ENCODE measurements at regions not wholly inside any gene's neighbourhood (a gene's known extent, or its start where the extent isn't known, plus 50 kb on each side); places are given as distances from the start of the nearest gene placed in this dataset.

DNA sequence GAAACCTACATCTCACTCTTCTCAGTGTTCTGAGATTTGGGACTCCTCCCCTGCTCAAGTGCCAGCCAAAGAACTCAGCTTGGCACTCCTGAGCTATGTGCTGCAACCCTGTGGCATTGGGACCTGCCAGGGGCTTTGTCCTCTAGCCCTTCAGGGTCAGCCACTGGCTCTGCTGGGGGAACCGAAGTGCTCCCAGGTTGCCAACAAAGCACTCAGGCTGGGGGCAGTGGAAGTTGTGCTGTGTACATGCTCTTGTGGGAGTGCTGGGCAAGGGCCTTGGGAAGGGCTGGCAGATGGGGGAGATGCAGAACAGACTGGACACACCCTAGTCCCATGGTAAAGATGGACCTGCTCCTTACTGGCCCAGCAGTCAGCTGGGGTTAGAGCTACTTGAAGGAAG, 498.6 kb downstream of the CAAP1 start:
- Mint-ChIP-seq H3K9me3 (peaks cover 5 to 25% (median 20%) of the 10 kb centered on the region in 3 donors), H3K27me3 (no peaks in the 10 kb centered on the region), H3K4me3 (no peak overlapping the region), H3K36me3 (no peaks in the 10 kb centered on the region), H3K27ac (no peak overlapping the region), H3K4me1 (no peaks in the 10 kb centered on the region)
- ChIA-PET POLR2A (no interaction called here), CTCF (no interaction called here)
- DNase-seq (no peak), ATAC-seq (replicated peaks in 1 of 4) (no peak)
- Histone ChIP-seq H3K27ac (ENCODE audit: low read length) (no peak overlapping the region), H3K9me3 (no peaks in the 10 kb centered on the region), H3K4me3 (ENCODE audit: control insufficient read depth in 1 of 2, extremely low read depth in 1 of 2, low read length in 1 of 2) (no peak overlapping the region), H3K27me3 (replicated peaks in 1 of 2; ENCODE audit: control insufficient read depth in 2 of 2, extremely low read depth in 1 of 2, insufficient read depth in 2 of 2, low read length in 1 of 2) (no peaks in the 10 kb centered on the region), H3K4me1 (ENCODE audit: control insufficient read depth in 1 of 2, extremely low read depth in 1 of 2, insufficient read depth in 2 of 2, low read length in 2 of 2) (no peaks in the 10 kb centered on the region), H3K36me3 (ENCODE audit: control insufficient read depth in 2 of 2, extremely low read depth in 1 of 2, insufficient read depth in 1 of 2, low read length in 1 of 2) (no peaks in the 10 kb centered on the region)
- WGBS (ENCODE audit: insufficient coverage): 90% methylated on average over 1 of the region's 1 CpG

GRCh38 chr9:26392639-26393038, 500.0 kb downstream of the CAAP1 start:
- no peak for ATAC-seq (replicated peaks in 1 of 4)
- POLR2A ChIA-PET: no interaction called here

DNA sequence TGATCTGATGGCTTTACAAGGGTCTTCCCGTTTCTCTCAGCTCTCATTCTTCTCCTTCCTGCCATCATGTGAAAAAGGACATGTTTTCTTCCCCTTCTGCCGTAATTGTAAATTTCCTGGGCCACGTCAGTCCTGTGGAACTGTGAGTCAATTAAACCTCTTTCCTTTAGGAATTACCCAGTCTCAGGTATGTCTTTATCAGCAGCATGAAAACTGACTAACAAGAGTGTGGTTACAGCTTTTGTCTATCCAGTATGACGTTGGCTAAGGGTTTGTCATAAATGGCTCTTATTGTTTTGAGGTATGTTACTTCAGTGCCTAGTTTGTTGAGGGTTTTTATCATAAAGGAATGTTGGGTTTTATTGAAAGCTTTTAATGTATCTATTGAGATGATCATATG, 501.6 kb downstream of the CAAP1 start:
- no peak overlapping the region for H3K27ac ChIP-seq (ENCODE audit: low read length)
- H3K9me3 ChIP-seq: no peaks in the 10 kb centered on the region
- Mint-ChIP-seq H3K4me3 (no peak overlapping the region), H3K27me3 (no peaks in the 10 kb centered on the region), H3K9me3 (peaks cover 7 to 27% (median 18%) of the 10 kb centered on the region in 3 donors), H3K36me3 (no peaks in the 10 kb centered on the region), H3K27ac (no peak overlapping the region), H3K4me1 (no peaks in the 10 kb centered on the region)
- ATAC-seq (replicated peaks in 1 of 4) (no peak), DNase-seq (no peak)
- no peaks in the 10 kb centered on the region for H3K36me3 ChIP-seq (ENCODE audit: control insufficient read depth in 2 of 2, extremely low read depth in 1 of 2, insufficient read depth in 1 of 2, low read length in 1 of 2)
- POLR2A ChIA-PET: no interaction called here
- no peak overlapping the region for H3K4me3 ChIP-seq (ENCODE audit: control insufficient read depth in 1 of 2, extremely low read depth in 1 of 2, low read length in 1 of 2)
- 65% methylated on average over 2 of the region's 4 CpGs for WGBS (ENCODE audit: insufficient coverage)
- H3K4me1 ChIP-seq (ENCODE audit: control insufficient read depth in 1 of 2, extremely low read depth in 1 of 2, insufficient read depth in 2 of 2, low read length in 2 of 2): no peaks in the 10 kb centered on the region
- CTCF ChIA-PET: no interaction called here
- H3K27me3 ChIP-seq (replicated peaks in 1 of 2; ENCODE audit: control insufficient read depth in 2 of 2, extremely low read depth in 1 of 2, insufficient read depth in 2 of 2, low read length in 1 of 2): no peaks in the 10 kb centered on the region

More at GRCh38 chr9:26392639-26393038, 500.0 kb downstream of the CAAP1 start:
- Histone ChIP-seq H3K27me3 (replicated peaks in 1 of 2; ENCODE audit: control insufficient read depth in 2 of 2, extremely low read depth in 1 of 2, insufficient read depth in 2 of 2, low read length in 1 of 2) (no peaks in the 10 kb centered on the region), H3K9me3 (no peaks in the 10 kb centered on the region), H3K4me3 (ENCODE audit: control insufficient read depth in 1 of 2, extremely low read depth in 1 of 2, low read length in 1 of 2) (no peak overlapping the region), H3K36me3 (ENCODE audit: control insufficient read depth in 2 of 2, extremely low read depth in 1 of 2, insufficient read depth in 1 of 2, low read length in 1 of 2) (no peaks in the 10 kb centered on the region), H3K27ac (ENCODE audit: low read length) (no peak overlapping the region), H3K4me1 (ENCODE audit: control insufficient read depth in 1 of 2, extremely low read depth in 1 of 2, insufficient read depth in 2 of 2, low read length in 2 of 2) (no peaks in the 10 kb centered on the region)
- no peak overlapping the region for H3K27ac Mint-ChIP-seq
- CTCF ChIA-PET: no interaction called here
- no peaks in the 10 kb centered on the region for H3K4me1 Mint-ChIP-seq
- peaks cover 0 to 22% (median 18%) of the 10 kb centered on the region in 3 donors for H3K9me3 Mint-ChIP-seq
- no peaks in the 10 kb centered on the region for H3K27me3 Mint-ChIP-seq
- H3K4me3 Mint-ChIP-seq: no peak overlapping the region
- DNase-seq: no peak
- no peaks in the 10 kb centered on the region for H3K36me3 Mint-ChIP-seq

- ChIA-PET POLR2A (no interaction called here), CTCF (no interaction called here)
- Histone ChIP-seq H3K4me3 (ENCODE audit: control insufficient read depth in 1 of 2, extremely low read depth in 1 of 2, low read length in 1 of 2) (no peak overlapping the region), H3K9me3 (no peaks in the 10 kb centered on the region), H3K27me3 (replicated peaks in 1 of 2; ENCODE audit: control insufficient read depth in 2 of 2, extremely low read depth in 1 of 2, insufficient read depth in 2 of 2, low read length in 1 of 2) (no peaks in the 10 kb centered on the region), H3K27ac (ENCODE audit: low read length) (no peak overlapping the region), H3K36me3 (ENCODE audit: control insufficient read depth in 2 of 2, extremely low read depth in 1 of 2, insufficient read depth in 1 of 2, low read length in 1 of 2) (no peaks in the 10 kb centered on the region), H3K4me1 (ENCODE audit: control insufficient read depth in 1 of 2, extremely low read depth in 1 of 2, insufficient read depth in 2 of 2, low read length in 2 of 2) (no peaks in the 10 kb centered on the region)
- H3K27me3 Mint-ChIP-seq: no peaks in the 10 kb centered on the region
- H3K9me3 Mint-ChIP-seq: peaks cover 12 to 17% (median 15%) of the 10 kb centered on the region in 3 donors
- no peak for ATAC-seq (replicated peaks in 1 of 4)
- no peaks in the 10 kb centered on the region for H3K36me3 Mint-ChIP-seq
- H3K4me3 Mint-ChIP-seq: no peak overlapping the region
- DNase-seq: no peak
- no peak overlapping the region for H3K27ac Mint-ChIP-seq
- no CpG with 5 or more reads among the region's 2 CpGs for WGBS (ENCODE audit: insufficient coverage)
- no peaks in the 10 kb centered on the region for H3K4me1 Mint-ChIP-seq
These were observed 517.2 kb downstream of the CAAP1 start for GRCh38 chr9:26375448-26375847.

DNA sequence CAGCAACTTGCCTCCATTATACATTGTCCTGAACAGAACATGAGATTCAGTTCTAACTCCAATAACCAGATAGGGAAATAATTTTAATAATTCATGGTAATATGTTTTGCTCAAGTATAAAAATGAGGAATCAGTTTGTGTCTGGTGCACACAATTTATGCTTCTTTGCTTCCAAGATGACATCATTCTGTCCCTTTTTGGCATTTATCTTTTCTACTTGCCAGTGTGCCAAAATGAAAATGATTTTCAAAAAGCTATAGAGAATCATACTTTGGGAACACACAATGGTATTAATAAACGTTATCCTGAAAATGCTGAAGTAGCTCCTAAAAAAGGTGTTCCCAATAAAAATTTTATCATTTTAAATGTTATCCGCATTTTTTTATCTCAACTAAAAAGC, 519.0 kb downstream of the CAAP1 start:
- peaks cover 12 to 15% (median 12%) of the 10 kb centered on the region in 3 donors for H3K9me3 Mint-ChIP-seq
- 100% methylated on average over 1 of the region's 2 CpGs for WGBS (ENCODE audit: insufficient coverage)
- CTCF ChIA-PET: no interaction called here
- H3K27ac Mint-ChIP-seq: no peak overlapping the region
- no peaks in the 10 kb centered on the region for H3K36me3 Mint-ChIP-seq
- H3K4me3 Mint-ChIP-seq: no peak overlapping the region
- POLR2A ChIA-PET: no interaction called here
- no peaks in the 10 kb centered on the region for H3K4me1 ChIP-seq (ENCODE audit: control insufficient read depth in 1 of 2, extremely low read depth in 1 of 2, insufficient read depth in 2 of 2, low read length in 2 of 2)
- H3K36me3 ChIP-seq (ENCODE audit: control insufficient read depth in 2 of 2, extremely low read depth in 1 of 2, insufficient read depth in 1 of 2, low read length in 1 of 2): no peaks in the 10 kb centered on the region
- H3K27me3 ChIP-seq (replicated peaks in 1 of 2; ENCODE audit: control insufficient read depth in 2 of 2, extremely low read depth in 1 of 2, insufficient read depth in 2 of 2, low read length in 1 of 2): no peaks in the 10 kb centered on the region
- ATAC-seq (replicated peaks in 1 of 4) (no peak), DNase-seq (no peak)
- no peaks in the 10 kb centered on the region for H3K9me3 ChIP-seq
- no peak overlapping the region for H3K27ac ChIP-seq (ENCODE audit: low read length)
- no peak overlapping the region for H3K4me3 ChIP-seq (ENCODE audit: control insufficient read depth in 1 of 2, extremely low read depth in 1 of 2, low read length in 1 of 2)
- H3K4me1 Mint-ChIP-seq: no peaks in the 10 kb centered on the region
- no peaks in the 10 kb centered on the region for H3K27me3 Mint-ChIP-seq

DNA sequence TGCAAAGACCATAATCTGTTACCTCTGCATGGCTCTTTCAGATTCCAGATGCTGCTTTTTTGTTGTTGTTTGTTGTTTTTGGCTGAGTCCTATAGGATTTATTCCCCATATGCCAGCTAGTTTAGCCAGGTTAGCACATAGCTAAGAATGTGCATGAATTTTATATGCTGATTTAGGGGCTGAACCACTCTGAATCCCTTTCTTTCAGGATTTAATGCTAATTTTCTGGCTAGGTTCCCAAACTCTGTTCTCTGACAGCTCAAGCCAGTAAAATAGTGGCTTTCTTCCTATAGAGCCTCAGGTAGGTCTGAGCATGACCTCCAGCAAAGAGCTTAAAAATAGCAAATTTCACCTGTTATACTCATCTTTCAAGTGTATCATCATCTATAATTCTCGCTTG, 521.4 kb downstream of the CAAP1 start:
- no peak overlapping the region for H3K27ac ChIP-seq (ENCODE audit: low read length)
- DNase-seq (no peak), ATAC-seq (replicated peaks in 1 of 4) (no peak)
- H3K4me3 ChIP-seq (ENCODE audit: control insufficient read depth in 1 of 2, extremely low read depth in 1 of 2, low read length in 1 of 2): no peak overlapping the region
- Mint-ChIP-seq H3K4me3 (no peak overlapping the region), H3K27me3 (no peaks in the 10 kb centered on the region), H3K9me3 (peaks cover 8 to 14% (median 12%) of the 10 kb centered on the region in 3 donors), H3K27ac (no peak overlapping the region), H3K4me1 (no peaks in the 10 kb centered on the region), H3K36me3 (no peaks in the 10 kb centered on the region)
- ChIA-PET POLR2A (no interaction called here), CTCF (no interaction called here)
- H3K4me1 ChIP-seq (ENCODE audit: control insufficient read depth in 1 of 2, extremely low read depth in 1 of 2, insufficient read depth in 2 of 2, low read length in 2 of 2): no peaks in the 10 kb centered on the region
- no peaks in the 10 kb centered on the region for H3K9me3 ChIP-seq
- no CpG with 5 or more reads among the region's 1 CpG for WGBS (ENCODE audit: insufficient coverage)
- no peaks in the 10 kb centered on the region for H3K36me3 ChIP-seq (ENCODE audit: control insufficient read depth in 2 of 2, extremely low read depth in 1 of 2, insufficient read depth in 1 of 2, low read length in 1 of 2)
- no peaks in the 10 kb centered on the region for H3K27me3 ChIP-seq (replicated peaks in 1 of 2; ENCODE audit: control insufficient read depth in 2 of 2, extremely low read depth in 1 of 2, insufficient read depth in 2 of 2, low read length in 1 of 2)

- no peaks in the 10 kb centered on the region for H3K9me3 ChIP-seq
- DNase-seq: no peak
- Mint-ChIP-seq H3K4me1 (no peaks in the 10 kb centered on the region), H3K4me3 (no peak overlapping the region), H3K36me3 (no peaks in the 10 kb centered on the region), H3K27ac (no peak overlapping the region), H3K27me3 (no peaks in the 10 kb centered on the region), H3K9me3 (peaks cover 9 to 17% (median 10%) of the 10 kb centered on the region in 3 donors)
- no peaks in the 10 kb centered on the region for H3K4me1 ChIP-seq (ENCODE audit: control insufficient read depth in 1 of 2, extremely low read depth in 1 of 2, insufficient read depth in 2 of 2, low read length in 2 of 2)
- no peak overlapping the region for H3K4me3 ChIP-seq (ENCODE audit: control insufficient read depth in 1 of 2, extremely low read depth in 1 of 2, low read length in 1 of 2)
- WGBS (ENCODE audit: insufficient coverage): no CpG with 5 or more reads among the region's 3 CpGs
- no peaks in the 10 kb centered on the region for H3K27me3 ChIP-seq (replicated peaks in 1 of 2; ENCODE audit: control insufficient read depth in 2 of 2, extremely low read depth in 1 of 2, insufficient read depth in 2 of 2, low read length in 1 of 2)
- no peaks in the 10 kb centered on the region for H3K36me3 ChIP-seq (ENCODE audit: control insufficient read depth in 2 of 2, extremely low read depth in 1 of 2, insufficient read depth in 1 of 2, low read length in 1 of 2)
- POLR2A ChIA-PET: no interaction called here
- no peak overlapping the region for H3K27ac ChIP-seq (ENCODE audit: low read length)
- CTCF ChIA-PET: no interaction called here
- ATAC-seq (replicated peaks in 1 of 4): no peak
These were observed 523.5 kb downstream of the CAAP1 start for GRCh38 chr9:26369093-26369492.
